H1 (cell line): ENCODE measurements at regions not wholly inside any gene's neighbourhood (a gene's known extent, or its start where the extent isn't known, plus 50 kb on each side); places are given as distances from the start of the nearest gene placed in this dataset.

Source experiments
- POLR2AphosphoS5 ChIP-seq: IDR thresholded peaks from 2 replicates; pipeline ENCODE4 v1.6.1; 2011; ENCODE audit warnings: low read depth, low read length
- SIRT6 ChIP-seq: IDR thresholded peaks from one replicate; pipeline ENCODE4 v1.7.1; 2012; ENCODE audit warnings: low read length, inconsistent platforms
- TF ChIP-seq, protein P1 (sequence below): IDR thresholded peaks from 2 replicates; pipeline ENCODE4 v1.6.1; 2012; ENCODE audit warnings: low read length, inconsistent platforms

DNA sequence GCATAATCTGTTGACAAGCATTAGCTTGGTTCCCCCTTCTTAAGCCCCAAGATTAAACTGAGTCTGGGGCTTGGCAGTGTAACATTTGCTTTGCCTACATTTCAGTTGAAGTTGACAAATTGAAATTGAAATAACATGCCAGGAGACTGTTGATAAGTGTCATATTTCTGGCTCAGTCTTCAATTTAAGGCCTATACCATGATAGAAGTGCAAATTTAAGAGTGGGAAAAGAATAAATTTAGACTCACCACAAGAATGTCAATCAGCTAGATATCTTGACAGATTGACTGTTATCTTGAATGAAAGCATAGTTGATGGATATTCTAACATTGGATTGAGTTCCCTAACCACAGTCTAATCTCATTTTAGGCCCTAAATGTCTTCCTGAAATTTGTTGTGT lies 117.6 kb downstream of the MAGEB17 start (continued):
- TF ChIP-seq POLR2AphosphoS5 (no peak), SIRT6 (no peak)
- TF ChIP-seq, protein P1, sequence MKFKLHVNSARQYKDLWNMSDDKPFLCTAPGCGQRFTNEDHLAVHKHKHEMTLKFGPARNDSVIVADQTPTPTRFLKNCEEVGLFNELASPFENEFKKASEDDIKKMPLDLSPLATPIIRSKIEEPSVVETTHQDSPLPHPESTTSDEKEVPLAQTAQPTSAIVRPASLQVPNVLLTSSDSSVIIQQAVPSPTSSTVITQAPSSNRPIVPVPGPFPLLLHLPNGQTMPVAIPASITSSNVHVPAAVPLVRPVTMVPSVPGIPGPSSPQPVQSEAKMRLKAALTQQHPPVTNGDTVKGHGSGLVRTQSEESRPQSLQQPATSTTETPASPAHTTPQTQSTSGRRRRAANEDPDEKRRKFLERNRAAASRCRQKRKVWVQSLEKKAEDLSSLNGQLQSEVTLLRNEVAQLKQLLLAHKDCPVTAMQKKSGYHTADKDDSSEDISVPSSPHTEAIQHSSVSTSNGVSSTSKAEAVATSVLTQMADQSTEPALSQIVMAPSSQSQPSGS, result no peak
- TF ChIP-seq, all 59 proteins: peak for 0
